Activated CD8-positive, alpha-beta T cell treated with anti-CD3 and anti-CD28 coated beads for 36 hours (primary cell): ENCODE measurements at regions not wholly inside any gene's neighbourhood (a gene's known extent, or its start where the extent isn't known, plus 50 kb on each side); places are given as distances from the start of the nearest gene placed in this dataset.

Source experiments
- ATAC-seq: fragments of 200-7000 bp; cut with Tn5 transposase; one replicate; pipeline ENCODE4 v1.10.0; 2021; ENCODE audit warnings: mild to moderate bottlenecking, moderate library complexity
- CTCF ChIA-PET: fragments of 350-600 bp; sonication (Branson Sonifier 250); formaldehyde crosslinking; loops from one replicate; lab custom pipeline; 2021; ENCODE audit warnings: antibody characterized with exemption; lab: Charles Lee
- POLR2A ChIA-PET: fragments of 350-600 bp; sonication (Branson Sonifier 250); formaldehyde crosslinking; loops from one replicate; lab custom pipeline; 2021; ENCODE audit warnings: antibody characterized with exemption; lab: Charles Lee
- DNase-seq: peaks from one replicate; pipeline ENCODE4 v3.0.0-alpha.2; 2020
- H3K27ac Mint-ChIP-seq: one replicate; pipeline ENCODE4 v1.8.0; 2021; ENCODE audit warnings: mild to moderate bottlenecking, mixed read lengths
- H3K27me3 Mint-ChIP-seq: one replicate; pipeline ENCODE4 v1.8.0; 2021; ENCODE audit warnings: mixed read lengths
- H3K36me3 Mint-ChIP-seq: one replicate; pipeline ENCODE4 v1.8.0; 2021; ENCODE audit warnings: low read depth, mixed read lengths
- H3K4me1 Mint-ChIP-seq: one replicate; pipeline ENCODE4 v1.8.0; 2021; ENCODE audit warnings: low read depth, mixed read lengths
- H3K4me3 Mint-ChIP-seq: one replicate; pipeline ENCODE4 v1.8.0; 2021; ENCODE audit warnings: mild to moderate bottlenecking, moderate library complexity, mixed read lengths
- H3K9me3 Mint-ChIP-seq: one replicate; pipeline ENCODE4 v1.8.0; 2021; ENCODE audit warnings: mixed read lengths
- CTCF ChIP-seq: fragments of 200-600 bp; IDR thresholded peaks from one replicate; pipeline ENCODE4 v1.8.0; 2022; ENCODE audit warnings: antibody characterized with exemption, mild to moderate bottlenecking
- intact Hi-C: fragments of 100-400 bp; cut with micrococcal nuclease; formaldehyde crosslinking; loops from one replicate; pipeline ENCODE4 v1.10.0; 2022

GRCh38 chr1:81613803-81614202 lies 186.9 kb upstream of the ADGRL2 start:
- Mint-ChIP-seq H3K4me3 (no peak overlapping the region), H3K4me1 (no peaks in the 10 kb centered on the region), H3K9me3 (peaks cover 7% of the 10 kb centered on the region), H3K36me3 (no peaks in the 10 kb centered on the region), H3K27me3 (no peaks in the 10 kb centered on the region), H3K27ac (no peak overlapping the region)
- POLR2A ChIA-PET = no interaction called here
- ATAC-seq = no peak
- CTCF ChIA-PET = no interaction called here
- no peak for DNase-seq
- intact Hi-C loops = no loop called here
- TF ChIP-seq CTCF = no peak

- no peak overlapping the region for H3K27ac Mint-ChIP-seq
- CTCF ChIA-PET = interaction anchor here (0.6 kb wide), 1 partner anchor 829 kb away, joined by 3 read pairs; no protein-coding TSS in a partner anchor
- POLR2A ChIA-PET = no interaction called here
- ATAC-seq (no peak), DNase-seq (no peak)
- TF ChIP-seq CTCF = no peak
- intact Hi-C loops = no loop called here
- no peaks in the 10 kb centered on the region for H3K9me3 Mint-ChIP-seq
- H3K4me3 Mint-ChIP-seq = no peak overlapping the region
- no peaks in the 10 kb centered on the region for H3K27me3 Mint-ChIP-seq
- H3K4me1 Mint-ChIP-seq = no peaks in the 10 kb centered on the region
- H3K36me3 Mint-ChIP-seq = no peaks in the 10 kb centered on the region
Observed at GRCh38 chr1:81607924-81608323, 192.8 kb upstream of the ADGRL2 start.

- TF ChIP-seq CTCF = no peak
- no peak overlapping the region for H3K27ac Mint-ChIP-seq
- intact Hi-C loops = no loop called here
- no peak for DNase-seq
- H3K4me1 Mint-ChIP-seq = no peaks in the 10 kb centered on the region
- no peak overlapping the region for H3K4me3 Mint-ChIP-seq
- ChIA-PET CTCF (interaction anchor here (0.6 kb wide), 1 partner anchor 830 kb away, joined by 3 read pairs; no protein-coding TSS in a partner anchor), POLR2A (no interaction called here)
- no peaks in the 10 kb centered on the region for H3K27me3 Mint-ChIP-seq
- ATAC-seq = no peak
- no peaks in the 10 kb centered on the region for H3K36me3 Mint-ChIP-seq
- no peaks in the 10 kb centered on the region for H3K9me3 Mint-ChIP-seq
Observed at GRCh38 chr1:81607086-81607485, 193.6 kb upstream of the ADGRL2 start.

- ATAC-seq = no peak
- Mint-ChIP-seq H3K9me3 (no peaks in the 10 kb centered on the region), H3K27me3 (no peaks in the 10 kb centered on the region), H3K27ac (no peak overlapping the region), H3K4me3 (no peak overlapping the region), H3K4me1 (no peaks in the 10 kb centered on the region), H3K36me3 (no peaks in the 10 kb centered on the region)
- TF ChIP-seq CTCF = no peak
- POLR2A ChIA-PET = no interaction called here
- DNase-seq = no peak
- CTCF ChIA-PET = no interaction called here
- intact Hi-C loops = no loop called here
Observed at GRCh38 chr1:81606656-81607055, 194.1 kb upstream of the ADGRL2 start.

- no peak overlapping the region for H3K4me3 Mint-ChIP-seq
- no peaks in the 10 kb centered on the region for H3K9me3 Mint-ChIP-seq
- CTCF ChIA-PET = no interaction called here
Observed at GRCh38 chr1:81605023-81605422, 195.7 kb upstream of the ADGRL2 start.

More at GRCh38 chr1:81605023-81605422, 195.7 kb upstream of the ADGRL2 start:
- Mint-ChIP-seq H3K27me3 (no peaks in the 10 kb centered on the region), H3K4me1 (no peaks in the 10 kb centered on the region), H3K27ac (no peak overlapping the region), H3K36me3 (no peaks in the 10 kb centered on the region)
- ATAC-seq (no peak), DNase-seq (no peak)
- no peak for TF ChIP-seq CTCF
- POLR2A ChIA-PET = no interaction called here
- intact Hi-C loops = no loop called here
